Neural progenitor cell (in vitro differentiated cells): ENCODE measurements at regions not wholly inside any gene's neighbourhood (a gene's known extent, or its start where the extent isn't known, plus 50 kb on each side); places are given as distances from the start of the nearest gene placed in this dataset.

ENCODE experiments used
- EZH2 ChIP-seq: fragments of 200-600 bp; sonication (generic); IDR thresholded peaks from 2 replicates; pipeline ENCODE4 v1.6.1; 2017; ENCODE audit warnings: antibody characterized with exemption, mild to moderate bottlenecking, moderate library complexity
- EZH2phosphoT487 ChIP-seq: fragments of 200-600 bp; sonication (generic); IDR thresholded peaks from 2 replicates; pipeline ENCODE4 v1.6.1; 2017; ENCODE audit warnings: antibody characterized with exemption
- TF ChIP-seq, protein P1 (sequence below): fragments of 200-600 bp; sonication (generic); IDR thresholded peaks from 2 replicates; pipeline ENCODE4 v1.5.1; 2017; ENCODE audit warnings: antibody characterized with exemption, mild to moderate bottlenecking

DNA sequence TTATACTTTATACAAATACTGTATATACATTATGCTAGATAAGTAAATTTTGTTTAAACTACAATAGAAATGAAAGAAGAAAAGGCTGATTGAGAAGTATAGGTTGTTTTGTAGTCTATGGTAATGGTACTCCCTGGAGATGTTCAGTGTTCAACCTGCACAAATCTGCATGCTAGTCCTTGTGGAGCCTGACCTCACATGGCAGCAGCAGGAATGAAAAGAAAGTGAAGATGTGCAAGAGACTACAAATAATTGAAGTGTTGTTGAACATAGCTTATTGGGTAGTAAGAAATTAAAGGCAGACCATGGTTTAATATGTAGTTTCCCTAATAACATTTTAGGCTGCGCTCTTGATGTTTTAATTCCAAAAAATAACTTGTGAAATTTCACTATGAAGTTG lies 201.2 kb downstream of the TGFB2 start:
- TF ChIP-seq, protein P1, sequence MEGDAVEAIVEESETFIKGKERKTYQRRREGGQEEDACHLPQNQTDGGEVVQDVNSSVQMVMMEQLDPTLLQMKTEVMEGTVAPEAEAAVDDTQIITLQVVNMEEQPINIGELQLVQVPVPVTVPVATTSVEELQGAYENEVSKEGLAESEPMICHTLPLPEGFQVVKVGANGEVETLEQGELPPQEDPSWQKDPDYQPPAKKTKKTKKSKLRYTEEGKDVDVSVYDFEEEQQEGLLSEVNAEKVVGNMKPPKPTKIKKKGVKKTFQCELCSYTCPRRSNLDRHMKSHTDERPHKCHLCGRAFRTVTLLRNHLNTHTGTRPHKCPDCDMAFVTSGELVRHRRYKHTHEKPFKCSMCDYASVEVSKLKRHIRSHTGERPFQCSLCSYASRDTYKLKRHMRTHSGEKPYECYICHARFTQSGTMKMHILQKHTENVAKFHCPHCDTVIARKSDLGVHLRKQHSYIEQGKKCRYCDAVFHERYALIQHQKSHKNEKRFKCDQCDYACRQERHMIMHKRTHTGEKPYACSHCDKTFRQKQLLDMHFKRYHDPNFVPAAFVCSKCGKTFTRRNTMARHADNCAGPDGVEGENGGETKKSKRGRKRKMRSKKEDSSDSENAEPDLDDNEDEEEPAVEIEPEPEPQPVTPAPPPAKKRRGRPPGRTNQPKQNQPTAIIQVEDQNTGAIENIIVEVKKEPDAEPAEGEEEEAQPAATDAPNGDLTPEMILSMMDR: no peak
- TF ChIP-seq EZH2: no peak
- TF ChIP-seq EZH2phosphoT487: no peak
